Astrocyte of the spinal cord (primary cell): ENCODE measurements at regions not wholly inside any gene's neighbourhood (a gene's known extent, or its start where the extent isn't known, plus 50 kb on each side); places are given as distances from the start of the nearest gene placed in this dataset.

ENCODE experiments used
- DNase-seq: peaks from one replicate; pipeline ENCODE4 v3.0.0; 2011; ENCODE audit warnings: low read depth, low spot score
- H3K4me3 ChIP-seq: 2 replicates; pipeline ENCODE4 v1.5.1; 2011; ENCODE audit warnings: low read depth, mild to moderate bottlenecking, low read length, moderate library complexity
- in situ Hi-C: cut with HindIII; loops from 2 replicates; pipeline ENCODE4 v1.10.0; 2017; ENCODE audit warnings: low sequenced_read_pairs
- TF ChIP-seq, protein P1 (sequence below): IDR thresholded peaks from 2 replicates; pipeline ENCODE4 v1.5.1; 2012; ENCODE audit warnings: low read depth, mild to moderate bottlenecking, low read length, inconsistent platforms

DNA sequence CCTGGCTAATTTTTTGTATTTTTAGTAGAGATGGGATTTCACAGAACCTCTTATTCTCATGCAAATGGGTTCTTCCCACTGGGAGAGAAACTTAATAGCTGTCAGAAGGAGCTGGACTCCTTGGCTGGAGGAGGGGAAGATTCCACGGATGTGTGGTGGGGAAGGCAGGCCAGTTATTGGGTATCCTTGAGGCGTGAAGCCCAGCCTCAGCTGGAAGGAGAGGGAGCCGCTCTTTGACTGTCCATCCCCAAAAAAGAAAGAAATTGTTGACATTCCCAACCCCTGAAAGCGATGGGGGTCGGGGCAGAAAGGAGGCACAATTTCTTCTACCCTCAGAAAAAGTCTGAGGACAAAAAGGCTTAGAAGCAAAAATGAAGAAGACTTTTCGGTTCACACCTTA, 983.1 kb upstream of the PABPC4L start:
- DNase-seq = no peak
- TF ChIP-seq, protein P1, sequence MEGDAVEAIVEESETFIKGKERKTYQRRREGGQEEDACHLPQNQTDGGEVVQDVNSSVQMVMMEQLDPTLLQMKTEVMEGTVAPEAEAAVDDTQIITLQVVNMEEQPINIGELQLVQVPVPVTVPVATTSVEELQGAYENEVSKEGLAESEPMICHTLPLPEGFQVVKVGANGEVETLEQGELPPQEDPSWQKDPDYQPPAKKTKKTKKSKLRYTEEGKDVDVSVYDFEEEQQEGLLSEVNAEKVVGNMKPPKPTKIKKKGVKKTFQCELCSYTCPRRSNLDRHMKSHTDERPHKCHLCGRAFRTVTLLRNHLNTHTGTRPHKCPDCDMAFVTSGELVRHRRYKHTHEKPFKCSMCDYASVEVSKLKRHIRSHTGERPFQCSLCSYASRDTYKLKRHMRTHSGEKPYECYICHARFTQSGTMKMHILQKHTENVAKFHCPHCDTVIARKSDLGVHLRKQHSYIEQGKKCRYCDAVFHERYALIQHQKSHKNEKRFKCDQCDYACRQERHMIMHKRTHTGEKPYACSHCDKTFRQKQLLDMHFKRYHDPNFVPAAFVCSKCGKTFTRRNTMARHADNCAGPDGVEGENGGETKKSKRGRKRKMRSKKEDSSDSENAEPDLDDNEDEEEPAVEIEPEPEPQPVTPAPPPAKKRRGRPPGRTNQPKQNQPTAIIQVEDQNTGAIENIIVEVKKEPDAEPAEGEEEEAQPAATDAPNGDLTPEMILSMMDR = no peak
- in situ Hi-C loops = no loop called here
- H3K4me3 ChIP-seq = no peak overlapping the region

DNA sequence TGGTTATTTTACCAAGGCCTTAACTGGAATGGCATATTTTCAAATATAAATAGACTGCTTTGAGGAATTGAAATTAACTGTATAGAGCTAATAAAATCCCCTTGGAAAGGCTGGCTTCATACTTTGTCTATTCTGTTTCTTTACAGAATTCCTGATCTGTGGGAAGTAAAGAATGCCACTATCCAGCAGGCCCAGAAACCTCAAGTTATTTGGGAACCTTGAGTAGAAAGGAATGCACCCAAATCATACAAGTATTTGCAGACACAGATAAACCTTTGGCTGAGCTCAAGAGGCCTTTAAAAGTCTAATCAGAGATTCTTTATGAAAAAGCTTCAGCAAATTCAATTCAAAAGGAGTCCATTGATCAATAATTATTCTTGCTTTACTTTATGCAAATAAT, 975.7 kb upstream of the PABPC4L start:
- in situ Hi-C loops = no loop called here
- DNase-seq = peak; percentile 5
- H3K4me3 ChIP-seq = no peak overlapping the region
- TF ChIP-seq, protein P1 = no peak

DNA sequence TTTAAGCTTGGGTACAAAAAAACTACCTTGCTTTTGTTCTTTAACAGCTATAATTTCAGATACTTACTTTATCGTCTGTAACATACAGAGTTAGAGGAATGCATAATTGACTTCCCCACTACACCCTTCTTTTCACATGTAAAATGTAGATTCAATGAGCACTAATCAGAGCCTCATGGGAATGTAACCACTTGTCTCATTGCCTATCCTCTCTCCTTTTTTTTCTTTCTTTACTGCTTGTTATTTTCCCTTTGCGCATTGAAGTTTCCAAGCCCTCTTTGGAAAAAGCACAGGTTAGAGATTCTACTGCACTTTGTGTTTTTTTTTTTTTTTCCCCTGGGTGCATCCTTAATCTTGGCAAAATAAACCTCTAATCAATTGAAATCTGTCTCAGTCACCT, 965.1 kb upstream of the PABPC4L start:
- in situ Hi-C loops = no loop called here

DNA sequence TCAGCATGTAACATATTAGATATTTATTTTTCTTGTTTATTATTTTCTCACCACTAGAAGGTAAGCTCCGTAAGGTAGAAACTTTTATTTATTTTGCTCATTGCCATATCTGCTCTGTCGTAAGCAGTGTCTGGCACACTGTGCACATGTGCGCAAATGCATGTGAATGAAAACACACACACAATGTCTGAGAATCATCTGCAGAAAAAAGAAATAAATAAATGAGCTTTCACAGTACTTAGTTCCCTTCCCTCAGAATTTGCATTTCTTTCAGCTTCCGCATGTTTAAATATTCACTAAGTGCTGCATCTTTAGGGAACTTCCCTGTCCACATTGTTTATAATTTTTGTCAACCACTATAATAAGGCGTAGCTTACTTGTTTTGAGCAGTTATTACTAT, 963.0 kb upstream of the PABPC4L start:
- no peak for DNase-seq
- no peak overlapping the region for H3K4me3 ChIP-seq
- TF ChIP-seq, protein P1 = no peak
- in situ Hi-C loops = no loop called here

More for the DNA sequence above, 965.1 kb upstream of the PABPC4L start:
- no peak for DNase-seq
- no peak overlapping the region for H3K4me3 ChIP-seq
- TF ChIP-seq, protein P1 = no peak

DNA sequence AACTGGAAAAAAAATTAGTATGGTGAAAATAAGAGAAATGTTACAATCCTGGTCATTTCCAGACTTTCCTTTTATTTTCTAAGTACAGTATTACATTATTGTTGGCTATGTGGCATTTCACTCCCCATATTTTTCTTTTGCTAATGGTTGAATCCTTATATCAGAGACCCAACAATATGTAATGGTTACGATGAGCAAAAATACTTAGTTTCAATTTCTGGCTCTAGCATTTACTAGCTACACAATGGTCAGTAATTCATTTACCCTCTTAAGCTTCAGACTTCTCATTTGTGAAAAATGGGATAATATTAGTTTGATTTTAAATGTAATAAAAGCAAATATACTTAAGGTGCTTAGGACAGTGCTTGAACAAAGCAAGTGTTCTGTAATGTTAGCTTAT, 942.9 kb upstream of the PABPC4L start:
- H3K4me3 ChIP-seq = no peak overlapping the region
- TF ChIP-seq, protein P1 = no peak
- no peak for DNase-seq
- in situ Hi-C loops = no loop called here

DNA sequence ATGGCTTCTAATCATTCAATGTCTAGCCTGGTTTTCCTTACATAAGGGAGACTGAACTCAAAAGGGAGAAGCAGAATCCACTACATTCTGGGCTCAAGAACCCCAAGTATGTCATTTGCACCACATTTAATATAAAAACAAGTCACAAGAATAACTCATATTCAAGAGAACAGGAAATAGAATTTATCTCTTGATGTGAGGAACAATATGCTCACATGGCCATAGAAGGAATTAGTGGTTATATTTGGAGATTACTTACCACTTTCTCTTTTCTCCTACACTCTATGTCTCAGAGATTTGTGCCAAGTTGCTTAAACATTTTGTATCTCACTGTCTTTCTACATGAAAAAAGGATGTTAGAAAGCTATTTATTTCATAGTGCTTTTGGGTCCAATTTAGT, 922.6 kb upstream of the PABPC4L start:
- no peak overlapping the region for H3K4me3 ChIP-seq
- DNase-seq = no peak
- TF ChIP-seq, protein P1 = no peak
- in situ Hi-C loops = no loop called here

DNA sequence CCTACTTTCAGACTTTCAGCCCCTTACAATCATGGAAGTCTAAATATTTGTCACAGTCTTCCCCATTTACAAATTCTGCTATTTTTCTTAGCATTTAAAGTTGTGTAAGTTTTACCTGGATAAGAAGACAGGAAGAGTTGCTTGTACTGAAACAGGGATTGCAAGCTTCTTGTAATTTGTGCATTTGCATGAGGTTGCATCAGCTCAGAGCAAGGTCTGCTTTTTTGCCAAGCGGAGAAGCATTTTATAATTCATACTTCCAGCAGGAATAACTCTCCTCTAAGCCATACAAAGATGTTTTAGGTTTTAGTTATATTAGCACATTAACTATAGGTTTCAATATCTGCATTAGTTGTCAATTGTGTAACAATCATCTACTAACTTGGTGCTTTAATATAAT, 922.0 kb upstream of the PABPC4L start:
- DNase-seq = no peak
- TF ChIP-seq, protein P1 = no peak
- H3K4me3 ChIP-seq = no peak overlapping the region
- in situ Hi-C loops = no loop called here
